ENCODE measurements at regions not wholly inside any gene's neighbourhood (a gene's known extent, or its start where the extent isn't known, plus 50 kb on each side); places are given as distances from the start of the nearest gene placed in this dataset.

- TF ChIP-seq CTCF (IDR thresholded peaks at IDR 0.05; ENCODE audit: borderline replicate concordance, insufficient read depth, low read depth, low read length): no peak
- no peak overlapping the region for H3K4me3 ChIP-seq (ENCODE audit: low read depth, low read length)
Measured at GRCh38 chr7:47633134-47633533, 51.2 kb upstream of the TNS3 start.

All from GM12875 (cell line).